Neural cell (in vitro differentiated cells): ENCODE measurements at regions not wholly inside any gene's neighbourhood (a gene's known extent, or its start where the extent isn't known, plus 50 kb on each side); places are given as distances from the start of the nearest gene placed in this dataset.

Source experiments
- CTCF ChIP-seq: fragments of 450-650 bp; IDR thresholded peaks from 2 replicates; pipeline ENCODE4 v1.5.1; 2014; ENCODE audit warnings: antibody characterized with exemption, mild to moderate bottlenecking, moderate library complexity; ENCODE audit not compliant: poor library complexity, severe bottlenecking
- EP300 ChIP-seq: fragments of 450-650 bp; conservative IDR thresholded peaks from 2 replicates; pipeline ENCODE4 v1.6.1; 2014; ENCODE audit warnings: antibody characterized with exemption, mild to moderate bottlenecking, moderate library complexity; ENCODE audit not compliant: poor library complexity, severe bottlenecking
- EZH2 ChIP-seq: fragments of 200-600, 300-800 bp; shearing (Covaris generic), sonication (generic); IDR thresholded peaks from 2 replicates; pipeline ENCODE4 v1.6.1; 2014; ENCODE audit warnings: antibody characterized with exemption, low read length, borderline replicate concordance, mild to moderate bottlenecking; ENCODE audit not compliant: insufficient read depth, poor library complexity, severe bottlenecking
- MXI1 ChIP-seq: fragments of 450-650 bp; conservative IDR thresholded peaks from 2 replicates; pipeline ENCODE4 v1.6.1; 2014; ENCODE audit warnings: antibody characterized with exemption, mild to moderate bottlenecking; ENCODE audit not compliant: poor library complexity, severe bottlenecking
- POLR2AphosphoS5 ChIP-seq: IDR thresholded peaks from 2 replicates; pipeline ENCODE4 v1.6.1; 2012
- RAD21 ChIP-seq: fragments of 450-650 bp; conservative IDR thresholded peaks from 2 replicates; pipeline ENCODE4 v1.6.1; 2014; ENCODE audit warnings: antibody characterized with exemption, mild to moderate bottlenecking, moderate library complexity
- SMC3 ChIP-seq: fragments of 450-650 bp; conservative IDR thresholded peaks from 2 replicates; pipeline ENCODE4 v1.6.1; 2014; ENCODE audit warnings: antibody characterized with exemption, mild to moderate bottlenecking, moderate library complexity; ENCODE audit not compliant: poor library complexity
- TAF1 ChIP-seq: IDR thresholded peaks from 2 replicates; pipeline ENCODE4 v1.6.1; 2012; ENCODE audit warnings: low read depth

- TF ChIP-seq CTCF (no peak), EZH2 (no peak), EP300 (no peak), MXI1 (no peak), SMC3 (no peak), TAF1 (no peak), POLR2AphosphoS5 (no peak), RAD21 (no peak)
These were observed 159.0 kb upstream of the MPHOSPH6 start for GRCh38 chr16:82328881-82329469.
